GM19467 (cell line): ENCODE measurements at regions not wholly inside any gene's neighbourhood (a gene's known extent, or its start where the extent isn't known, plus 50 kb on each side); places are given as distances from the start of the nearest gene placed in this dataset.

ENCODE experiments used
- ATAC-seq: cut with Tn5 transposase; IDR thresholded peaks from one replicate; pipeline ENCODE4 v1.9.1; 2021; ENCODE audit warnings: mild to moderate bottlenecking, moderate library complexity; ENCODE audit not compliant: unreplicated experiment

- no peak for ATAC-seq
Observed at GRCh38 chr4:153034681-153035080, 98.6 kb downstream of the FHDC1 start.

- ATAC-seq: no peak
Observed at GRCh38 chr4:153036931-153037482, 100.9 kb downstream of the FHDC1 start.

GRCh38 chr4:153038623-153039311, 102.6 kb downstream of the FHDC1 start:
- no peak for ATAC-seq

- ATAC-seq: no peak
Observed at GRCh38 chr4:153039542-153040185, 103.5 kb downstream of the FHDC1 start.

- no peak for ATAC-seq
Observed at GRCh38 chr4:153040677-153041076, 104.6 kb downstream of the FHDC1 start.

GRCh38 chr4:153044036-153044435, 107.9 kb downstream of the FHDC1 start:
- ATAC-seq: no peak

GRCh38 chr4:153045111-153045982, 109.2 kb downstream of the FHDC1 start:
- no peak for ATAC-seq

GRCh38 chr4:153058671-153059060, 122.5 kb downstream of the FHDC1 start:
- ATAC-seq: no peak

- no peak for ATAC-seq
Observed at GRCh38 chr4:153060196-153060595, 124.1 kb downstream of the FHDC1 start.

- ATAC-seq: no peak
Observed at GRCh38 chr4:153061971-153062370, 125.8 kb downstream of the FHDC1 start.

GRCh38 chr4:153062652-153063168, 126.6 kb downstream of the FHDC1 start:
- no peak for ATAC-seq

- ATAC-seq: no peak
Observed at GRCh38 chr4:153063490-153063889, 127.4 kb downstream of the FHDC1 start.

- ATAC-seq: no peak
Observed at GRCh38 chr4:153064571-153064970, 128.4 kb downstream of the FHDC1 start.

GRCh38 chr4:153065276-153065675, 129.2 kb downstream of the FHDC1 start:
- no peak for ATAC-seq

- no peak for ATAC-seq
Observed at GRCh38 chr4:153067376-153067775, 131.3 kb downstream of the FHDC1 start.

- ATAC-seq: no peak
Observed at GRCh38 chr4:153068751-153069150, 132.6 kb downstream of the FHDC1 start.

- no peak for ATAC-seq
Observed at GRCh38 chr4:153071958-153072598, 132.2 kb upstream of the TRIM2 start.

- ATAC-seq: no peak
Observed at GRCh38 chr4:153072661-153073060, 131.6 kb upstream of the TRIM2 start.

- ATAC-seq: no peak
Observed at GRCh38 chr4:153074486-153074885, 129.8 kb upstream of the TRIM2 start.

- no peak for ATAC-seq
Observed at GRCh38 chr4:153074936-153075630, 129.2 kb upstream of the TRIM2 start.
